Loucy (cell line): ENCODE measurements at regions not wholly inside any gene's neighbourhood (a gene's known extent, or its start where the extent isn't known, plus 50 kb on each side); places are given as distances from the start of the nearest gene placed in this dataset.

Source experiments
- H2AFZ ChIP-seq: fragments of 200-600 bp; sonication (generic); 2 replicates; pipeline ENCODE4 v1.6.0; 2016; ENCODE audit warnings: antibody characterized with exemption, mild to moderate bottlenecking, low read length, moderate library complexity
- H3F3A ChIP-seq: fragments of 200-600 bp; 2 replicates; pipeline ENCODE4 v1.6.0; 2016; ENCODE audit warnings: antibody characterized with exemption, low read depth, mild to moderate bottlenecking
- H3K27me3 ChIP-seq: fragments of 200-600 bp; sonication (generic); 2 replicates; pipeline ENCODE4 v1.6.1; 2014; ENCODE audit warnings: low read length, mild to moderate bottlenecking; ENCODE audit not compliant: insufficient read depth, poor library complexity, severe bottlenecking
- H3K36me3 ChIP-seq: fragments of 200-600 bp; sonication (generic); 2 replicates; pipeline ENCODE4 v1.6.1; 2016; ENCODE audit warnings: low read length; ENCODE audit not compliant: insufficient read depth
- H3K4me1 ChIP-seq: fragments of 200-600 bp; sonication (generic); 2 replicates; pipeline ENCODE4 v1.5.1; 2014; ENCODE audit warnings: low read length, mild to moderate bottlenecking; ENCODE audit not compliant: insufficient read depth, poor library complexity, severe bottlenecking
- H3K4me2 ChIP-seq: fragments of 200-600 bp; sonication (generic); 2 replicates; pipeline ENCODE4 v1.6.0; 2014; ENCODE audit warnings: antibody characterized with exemption, low read length, low read depth, mild to moderate bottlenecking; ENCODE audit not compliant: poor library complexity, severe bottlenecking
- H3K4me3 ChIP-seq: fragments of 200-600 bp; sonication (generic); 2 replicates; pipeline ENCODE4 v1.5.1; 2014; ENCODE audit warnings: low read length, mild to moderate bottlenecking, mixed read lengths; ENCODE audit not compliant: poor library complexity, severe bottlenecking
- H3K79me2 ChIP-seq: fragments of 200-600 bp; sonication (generic); 2 replicates; pipeline ENCODE4 v1.6.1; 2014; ENCODE audit warnings: low read length; ENCODE audit not compliant: insufficient read depth
- H3K9ac ChIP-seq: fragments of 200-600 bp; sonication (generic); 2 replicates; pipeline ENCODE4 v1.6.0; 2014; ENCODE audit warnings: mild to moderate bottlenecking, low read depth, low read length, moderate library complexity; ENCODE audit not compliant: poor library complexity, severe bottlenecking
- H3K9me2 ChIP-seq: fragments of 200-600 bp; sonication (generic); replicated peaks from 2 replicates; pipeline ENCODE4 v1.6.1; 2016; ENCODE audit warnings: low read depth, low read length, mixed read lengths
- H3K9me3 ChIP-seq: fragments of 200-600 bp; sonication (generic); 2 replicates; pipeline ENCODE4 v1.6.1; 2014; ENCODE audit warnings: mild to moderate bottlenecking, antibody characterized with exemption, low read length, low read depth; ENCODE audit not compliant: insufficient read depth
- H4K20me1 ChIP-seq: fragments of 200-600 bp; sonication (generic); 2 replicates; pipeline ENCODE4 v1.6.0; 2014; ENCODE audit warnings: antibody characterized with exemption, low read length, mild to moderate bottlenecking; ENCODE audit not compliant: insufficient read depth, poor library complexity, severe bottlenecking
- EZH2phosphoT487 ChIP-seq: fragments of 200-600 bp; IDR thresholded peaks from 2 replicates; pipeline ENCODE4 v1.6.1; 2018; ENCODE audit warnings: antibody characterized with exemption, mild to moderate bottlenecking, moderate library complexity, borderline replicate concordance
- TF ChIP-seq, protein P1 (sequence below): fragments of 200-600 bp; sonication (generic); conservative IDR thresholded peaks from 2 replicates; pipeline ENCODE4 v1.5.1; 2014; ENCODE audit warnings: mild to moderate bottlenecking, antibody characterized with exemption, low read length

DNA sequence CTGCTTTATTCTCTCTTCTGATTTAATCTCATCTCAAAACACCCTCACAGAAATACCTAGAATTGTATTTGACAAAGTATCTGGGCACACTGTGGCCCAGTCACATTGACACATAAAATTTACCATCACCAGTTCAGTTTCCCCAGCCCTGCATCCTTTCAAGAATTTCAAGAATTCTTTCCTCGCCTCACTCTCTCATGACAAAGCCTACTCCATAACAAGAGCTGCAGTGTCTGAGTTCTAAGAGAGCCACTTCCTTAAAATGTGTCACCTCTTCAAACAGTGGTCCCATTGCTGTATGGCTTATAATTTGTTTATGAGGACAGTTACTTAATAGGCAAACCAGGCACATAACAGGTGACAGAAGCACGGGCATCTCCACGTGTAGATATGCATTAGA lies 90.9 kb upstream of the STK39 start:
- H3K4me2 ChIP-seq = no peak overlapping the region
- H4K20me1 ChIP-seq = no peaks in the 10 kb centered on the region
- no peaks in the 10 kb centered on the region for H3K36me3 ChIP-seq
- no peaks in the 10 kb centered on the region for H3F3A ChIP-seq
- H3K4me3 ChIP-seq = no peak overlapping the region
- H2AFZ ChIP-seq = peak overlapping the region; percentile 20; the same call in 1 of the 2 replicates
- no peak overlapping the region for H3K9ac ChIP-seq
- no peaks in the 10 kb centered on the region for H3K79me2 ChIP-seq
- no peaks in the 10 kb centered on the region for H3K4me1 ChIP-seq
- no peaks in the 10 kb centered on the region for H3K27me3 ChIP-seq
- TF ChIP-seq, protein P1, sequence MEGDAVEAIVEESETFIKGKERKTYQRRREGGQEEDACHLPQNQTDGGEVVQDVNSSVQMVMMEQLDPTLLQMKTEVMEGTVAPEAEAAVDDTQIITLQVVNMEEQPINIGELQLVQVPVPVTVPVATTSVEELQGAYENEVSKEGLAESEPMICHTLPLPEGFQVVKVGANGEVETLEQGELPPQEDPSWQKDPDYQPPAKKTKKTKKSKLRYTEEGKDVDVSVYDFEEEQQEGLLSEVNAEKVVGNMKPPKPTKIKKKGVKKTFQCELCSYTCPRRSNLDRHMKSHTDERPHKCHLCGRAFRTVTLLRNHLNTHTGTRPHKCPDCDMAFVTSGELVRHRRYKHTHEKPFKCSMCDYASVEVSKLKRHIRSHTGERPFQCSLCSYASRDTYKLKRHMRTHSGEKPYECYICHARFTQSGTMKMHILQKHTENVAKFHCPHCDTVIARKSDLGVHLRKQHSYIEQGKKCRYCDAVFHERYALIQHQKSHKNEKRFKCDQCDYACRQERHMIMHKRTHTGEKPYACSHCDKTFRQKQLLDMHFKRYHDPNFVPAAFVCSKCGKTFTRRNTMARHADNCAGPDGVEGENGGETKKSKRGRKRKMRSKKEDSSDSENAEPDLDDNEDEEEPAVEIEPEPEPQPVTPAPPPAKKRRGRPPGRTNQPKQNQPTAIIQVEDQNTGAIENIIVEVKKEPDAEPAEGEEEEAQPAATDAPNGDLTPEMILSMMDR = no peak
- no peak for TF ChIP-seq EZH2phosphoT487
- no peaks in the 10 kb centered on the region for H3K9me3 ChIP-seq
- H3K9me2 ChIP-seq = no peaks in the 10 kb centered on the region

DNA sequence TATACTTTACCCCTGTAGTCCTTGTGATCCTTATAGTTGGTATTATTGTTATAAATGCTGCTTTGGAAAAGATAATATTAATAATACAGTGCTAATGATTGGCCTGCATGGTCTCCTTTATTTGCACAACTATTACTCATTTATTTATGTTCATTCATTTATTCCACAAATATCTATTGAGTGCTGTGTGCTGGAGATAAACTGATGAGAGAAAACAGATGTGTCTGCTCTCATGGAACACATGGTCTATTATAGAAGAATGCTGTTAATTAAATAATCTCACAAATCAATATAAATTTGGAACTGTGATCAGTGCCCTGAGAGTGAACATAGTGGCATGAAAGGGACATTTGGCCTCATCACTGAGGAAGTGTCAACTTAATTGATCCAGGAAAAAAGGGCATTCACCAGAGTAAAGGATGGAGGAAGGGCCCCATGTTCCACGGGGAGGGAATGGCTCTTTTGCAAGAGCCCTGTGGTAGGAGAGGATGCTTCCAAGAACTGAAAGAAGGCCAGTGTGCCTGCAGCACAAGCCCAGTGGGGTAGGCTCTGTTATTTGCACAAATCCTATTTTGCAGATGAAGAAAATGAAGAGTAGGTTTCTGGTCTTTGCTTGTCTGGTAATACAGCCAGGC lies 91.5 kb upstream of the STK39 start:
- H3K9ac ChIP-seq = no peak overlapping the region
- H2AFZ ChIP-seq = no peak overlapping the region
- H3K27me3 ChIP-seq = no peaks in the 10 kb centered on the region
- no peaks in the 10 kb centered on the region for H3K9me2 ChIP-seq
- H4K20me1 ChIP-seq = no peaks in the 10 kb centered on the region
- no peaks in the 10 kb centered on the region for H3F3A ChIP-seq
- H3K79me2 ChIP-seq = no peaks in the 10 kb centered on the region
- TF ChIP-seq EZH2phosphoT487 = no peak
- TF ChIP-seq, protein P1 = no peak
- H3K4me2 ChIP-seq = no peak overlapping the region
- H3K9me3 ChIP-seq = no peaks in the 10 kb centered on the region
- no peaks in the 10 kb centered on the region for H3K4me1 ChIP-seq
- H3K36me3 ChIP-seq = no peaks in the 10 kb centered on the region
- H3K4me3 ChIP-seq = no peak overlapping the region

DNA sequence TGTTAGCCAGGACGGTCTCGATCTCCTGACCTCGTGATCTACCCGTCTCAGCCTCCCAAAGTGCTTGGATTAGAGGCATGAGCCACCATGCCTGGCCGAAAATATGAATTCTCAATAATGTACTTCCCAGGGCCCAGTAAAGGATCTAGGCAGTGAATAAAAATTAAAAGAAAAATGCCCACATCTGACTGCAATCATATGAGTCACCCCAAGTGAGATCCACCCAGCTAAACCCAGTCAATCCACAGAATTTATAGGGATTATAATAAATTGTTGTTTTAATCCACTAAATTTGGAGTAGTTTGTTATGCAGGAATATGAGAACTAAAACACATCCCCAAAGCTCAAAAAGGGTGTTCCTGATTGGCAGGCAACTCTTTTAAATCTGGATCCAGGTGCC lies 93.5 kb upstream of the STK39 start:
- H3K27me3 ChIP-seq = no peaks in the 10 kb centered on the region

More for the DNA sequence above, 93.5 kb upstream of the STK39 start:
- Histone ChIP-seq H3F3A (no peaks in the 10 kb centered on the region), H3K4me3 (no peak overlapping the region), H3K9me2 (no peaks in the 10 kb centered on the region), H3K79me2 (no peaks in the 10 kb centered on the region), H3K9me3 (no peaks in the 10 kb centered on the region), H3K36me3 (no peaks in the 10 kb centered on the region), H2AFZ (no peak overlapping the region), H3K4me2 (no peak overlapping the region), H3K9ac (no peak overlapping the region), H3K4me1 (no peaks in the 10 kb centered on the region), H4K20me1 (no peaks in the 10 kb centered on the region)
- TF ChIP-seq, protein P1 = no peak
- TF ChIP-seq EZH2phosphoT487 = no peak
